SJSA1 (cell line): ENCODE measurements at regions not wholly inside any gene's neighbourhood (a gene's known extent, or its start where the extent isn't known, plus 50 kb on each side); places are given as distances from the start of the nearest gene placed in this dataset.

ENCODE experiments used
- DNase-seq, 2 experiments: peaks; one replicate each; pipeline ENCODE4 v3.0.0-alpha.2; 2015 to 2020; ENCODE audit warnings: low spot score in 2 of 2, low read depth in 1 of 2
- H3K27ac ChIP-seq: fragments of 250-450 bp; sonication (Bioruptor Pico); 2 replicates; pipeline ENCODE4 v1.5.1; 2020; ENCODE audit warnings: mild to moderate bottlenecking, moderate library complexity
- H3K27me3 ChIP-seq: fragments of 250-450 bp; sonication (Bioruptor Pico); replicated peaks from 2 replicates; pipeline ENCODE4 v1.5.1; 2020; ENCODE audit warnings: mild to moderate bottlenecking, moderate library complexity
- H3K36me3 ChIP-seq: fragments of 250-450 bp; sonication (Bioruptor Pico); 2 replicates; pipeline ENCODE4 v1.5.1; 2020; ENCODE audit warnings: mild to moderate bottlenecking
- H3K4me1 ChIP-seq: fragments of 250-450 bp; sonication (Bioruptor Pico); replicated peaks from 2 replicates; pipeline ENCODE4 v1.6.1; 2021; ENCODE audit warnings: mild to moderate bottlenecking
- H3K4me3 ChIP-seq: fragments of 250-450 bp; sonication (Bioruptor Pico); 2 replicates; pipeline ENCODE4 v1.5.1; 2020; ENCODE audit warnings: mild to moderate bottlenecking
- H3K9me3 ChIP-seq: fragments of 250-450 bp; sonication (Bioruptor Pico); replicated peaks from 2 replicates; pipeline ENCODE4 v1.5.1; 2020; ENCODE audit warnings: mild to moderate bottlenecking

- Histone ChIP-seq H3K27ac (no peak overlapping the region), H3K27me3 (no peaks in the 10 kb centered on the region), H3K9me3 (no peaks in the 10 kb centered on the region), H3K4me3 (no peak overlapping the region), H3K4me1 (peaks cover 60% of the 10 kb centered on the region), H3K36me3 (no peaks in the 10 kb centered on the region)
- no peak for DNase-seq
Measured at GRCh38 chr11:27203077-27203647, 159.9 kb downstream of the CCDC34 start.

DNA sequence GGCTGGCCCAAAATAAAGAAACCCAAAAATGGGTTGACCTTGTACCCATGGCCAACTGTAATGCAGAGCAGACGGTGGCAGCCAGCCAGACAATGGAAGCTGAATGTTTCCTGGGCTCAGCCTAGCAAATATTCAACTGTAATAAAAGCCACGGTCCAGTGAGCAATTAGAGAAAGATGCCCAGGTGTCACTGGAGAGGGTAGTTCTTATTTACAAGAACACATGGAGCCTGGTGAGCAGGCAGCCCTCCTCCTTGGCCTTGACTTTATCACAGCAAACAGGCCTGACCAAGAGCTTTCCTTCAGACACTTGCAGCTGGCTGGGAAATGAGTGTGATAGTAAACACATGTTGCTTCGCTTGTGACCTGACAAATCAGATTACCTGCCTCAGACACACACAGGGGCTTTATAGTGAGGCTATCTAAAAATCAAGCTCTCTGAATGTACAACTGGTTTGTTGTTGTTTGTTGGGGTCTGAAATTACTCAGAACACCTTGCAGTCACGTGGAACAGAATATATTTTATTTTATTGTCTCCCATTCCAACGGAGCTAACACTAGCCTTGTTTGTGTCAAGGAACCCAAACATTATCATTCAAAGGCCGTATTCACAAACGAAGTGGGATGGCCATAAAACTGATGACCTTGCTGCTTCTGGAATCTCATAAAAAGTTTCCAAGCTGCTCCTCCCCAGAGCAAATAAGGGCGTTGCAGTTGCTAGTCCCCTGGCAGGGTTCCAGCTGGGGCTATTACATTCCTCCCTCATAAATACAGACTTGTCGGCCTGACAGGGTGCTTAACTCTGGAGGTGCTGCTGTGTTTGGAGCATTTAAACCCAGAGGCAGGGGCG, 161.1 kb downstream of the BBOX1 start:
- Histone ChIP-seq H3K4me1 (peaks cover 45% of the 10 kb centered on the region), H3K27ac (peak overlapping the region; percentile 62), H3K36me3 (no peaks in the 10 kb centered on the region), H3K9me3 (no peaks in the 10 kb centered on the region), H3K4me3 (no peak overlapping the region), H3K27me3 (no peaks in the 10 kb centered on the region)
- peak; percentile 80 to 93 for DNase-seq

DNA sequence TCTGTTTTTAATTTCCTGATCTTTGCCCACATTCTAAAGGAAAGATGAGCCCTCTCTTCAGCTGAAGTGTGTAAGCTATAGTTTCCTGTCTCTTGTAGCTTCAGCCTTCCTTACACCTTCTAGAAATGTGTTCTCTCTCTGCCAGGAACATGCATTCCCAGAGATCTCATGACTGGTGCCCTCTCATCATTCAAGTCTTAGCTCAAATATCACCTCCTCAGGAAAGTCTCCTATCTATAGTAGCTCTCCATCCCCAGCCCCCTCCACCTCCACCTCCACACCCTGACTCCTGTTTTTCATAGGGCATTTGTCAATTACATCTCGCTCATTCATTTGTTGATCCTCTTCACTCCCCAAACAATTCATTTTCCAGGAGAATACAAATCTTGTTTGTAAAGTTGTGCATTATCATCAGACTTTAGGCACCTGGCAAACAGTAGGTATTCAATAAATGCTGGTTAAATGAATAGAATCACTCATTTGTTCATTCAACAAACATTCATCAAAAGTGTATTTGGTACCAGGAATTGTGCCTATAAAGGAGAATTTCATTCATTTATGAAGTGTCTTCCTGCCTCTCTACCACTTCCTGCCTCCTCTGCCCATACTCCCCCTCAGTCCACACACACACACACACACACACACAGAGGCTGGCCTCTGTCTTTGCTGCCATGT, 160.3 kb downstream of the BBOX1 start:
- Histone ChIP-seq H3K36me3 (no peaks in the 10 kb centered on the region), H3K4me3 (no peak overlapping the region), H3K27me3 (no peaks in the 10 kb centered on the region), H3K4me1 (peaks cover 37% of the 10 kb centered on the region), H3K9me3 (no peaks in the 10 kb centered on the region), H3K27ac (no peak overlapping the region)
- DNase-seq: no peak

GRCh38 chr11:27196203-27196897, 155.7 kb downstream of the BBOX1 start:
- H3K4me1 ChIP-seq: peaks cover 6% of the 10 kb centered on the region
- no peaks in the 10 kb centered on the region for H3K36me3 ChIP-seq
- DNase-seq: no peak
- H3K9me3 ChIP-seq: no peaks in the 10 kb centered on the region
- no peaks in the 10 kb centered on the region for H3K27me3 ChIP-seq
- no peak overlapping the region for H3K27ac ChIP-seq
- no peak overlapping the region for H3K4me3 ChIP-seq

GRCh38 chr11:27195837-27196202, 155.2 kb downstream of the BBOX1 start:
- Histone ChIP-seq H3K27ac (no peak overlapping the region), H3K4me3 (no peak overlapping the region), H3K9me3 (no peaks in the 10 kb centered on the region), H3K27me3 (no peaks in the 10 kb centered on the region), H3K4me1 (peaks cover under 1% of the 10 kb centered on the region), H3K36me3 (no peaks in the 10 kb centered on the region)
- DNase-seq: no peak

GRCh38 chr11:27194976-27195375, 154.4 kb downstream of the BBOX1 start:
- no peaks in the 10 kb centered on the region; the same call in 1 of the 2 replicates for H3K4me1 ChIP-seq
- H3K9me3 ChIP-seq: no peaks in the 10 kb centered on the region
- DNase-seq: no peak
- no peak overlapping the region for H3K27ac ChIP-seq
- no peaks in the 10 kb centered on the region for H3K36me3 ChIP-seq
- no peaks in the 10 kb centered on the region for H3K27me3 ChIP-seq
- no peak overlapping the region for H3K4me3 ChIP-seq

DNA sequence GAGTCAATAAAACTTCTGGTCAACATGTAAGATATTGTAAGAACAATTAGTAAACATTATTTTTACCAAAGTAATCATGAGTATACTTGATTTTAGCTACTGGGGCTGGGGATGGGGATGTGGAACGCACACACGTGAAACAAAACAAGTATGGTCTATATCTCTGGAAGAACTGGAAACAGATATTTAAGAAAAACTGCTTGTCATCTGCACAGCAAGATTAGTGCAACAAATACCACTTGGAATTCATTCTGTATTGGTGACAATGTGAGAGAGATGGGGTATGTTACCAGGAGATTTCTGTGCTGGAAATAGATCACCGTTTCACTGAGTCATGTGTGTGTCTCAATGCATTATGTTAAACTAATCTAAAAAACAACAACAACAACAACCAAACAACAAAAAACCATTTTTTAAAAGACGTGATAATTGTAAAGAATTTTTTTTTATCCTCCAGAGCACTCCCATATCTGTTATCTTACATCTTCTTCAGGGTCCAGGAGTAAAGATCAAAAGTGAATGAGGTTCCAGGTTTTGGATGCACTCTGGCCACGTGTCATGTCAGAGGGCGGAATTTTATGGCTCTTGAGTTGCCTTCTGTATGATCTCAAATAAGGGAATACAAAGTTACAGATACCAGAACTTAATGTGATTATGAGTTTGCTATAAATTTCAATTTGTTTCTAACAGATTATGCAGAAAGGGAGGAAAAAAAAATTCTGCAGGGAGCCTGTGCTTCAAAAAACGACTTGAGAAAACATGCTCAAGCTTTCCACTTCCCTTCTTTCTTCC, 153.0 kb downstream of the BBOX1 start:
- H3K27me3 ChIP-seq: no peaks in the 10 kb centered on the region
- H3K4me1 ChIP-seq: no peaks in the 10 kb centered on the region; the same call in 1 of the 2 replicates
- H3K9me3 ChIP-seq: no peaks in the 10 kb centered on the region
- no peak for DNase-seq
- no peak overlapping the region for H3K27ac ChIP-seq
- no peak overlapping the region for H3K4me3 ChIP-seq
- H3K36me3 ChIP-seq: no peaks in the 10 kb centered on the region

GRCh38 chr11:27192184-27192583, 151.6 kb downstream of the BBOX1 start:
- Histone ChIP-seq H3K9me3 (no peaks in the 10 kb centered on the region), H3K27ac (no peak overlapping the region), H3K27me3 (no peaks in the 10 kb centered on the region), H3K36me3 (no peaks in the 10 kb centered on the region), H3K4me1 (no peaks in the 10 kb centered on the region; the same call in 1 of the 2 replicates), H3K4me3 (no peak overlapping the region)
- DNase-seq: no peak

- Histone ChIP-seq H3K27me3 (no peaks in the 10 kb centered on the region), H3K4me3 (no peak overlapping the region), H3K27ac (no peak overlapping the region), H3K4me1 (peaks cover 5% of the 10 kb centered on the region), H3K36me3 (no peaks in the 10 kb centered on the region), H3K9me3 (no peaks in the 10 kb centered on the region)
- no peak for DNase-seq
Measured at GRCh38 chr11:27191639-27192038, 151.0 kb downstream of the BBOX1 start.

- H3K4me1 ChIP-seq: peaks cover 18% of the 10 kb centered on the region
- no peak for DNase-seq
- no peak overlapping the region for H3K27ac ChIP-seq
- H3K27me3 ChIP-seq: no peaks in the 10 kb centered on the region
- no peak overlapping the region for H3K4me3 ChIP-seq
- no peaks in the 10 kb centered on the region for H3K9me3 ChIP-seq
- H3K36me3 ChIP-seq: no peaks in the 10 kb centered on the region
Measured at GRCh38 chr11:27188696-27189095, 148.1 kb downstream of the BBOX1 start.

GRCh38 chr11:27187848-27188621, 147.4 kb downstream of the BBOX1 start:
- Histone ChIP-seq H3K27me3 (no peaks in the 10 kb centered on the region), H3K4me1 (peaks cover 18% of the 10 kb centered on the region)
- no peak for DNase-seq

DNA sequence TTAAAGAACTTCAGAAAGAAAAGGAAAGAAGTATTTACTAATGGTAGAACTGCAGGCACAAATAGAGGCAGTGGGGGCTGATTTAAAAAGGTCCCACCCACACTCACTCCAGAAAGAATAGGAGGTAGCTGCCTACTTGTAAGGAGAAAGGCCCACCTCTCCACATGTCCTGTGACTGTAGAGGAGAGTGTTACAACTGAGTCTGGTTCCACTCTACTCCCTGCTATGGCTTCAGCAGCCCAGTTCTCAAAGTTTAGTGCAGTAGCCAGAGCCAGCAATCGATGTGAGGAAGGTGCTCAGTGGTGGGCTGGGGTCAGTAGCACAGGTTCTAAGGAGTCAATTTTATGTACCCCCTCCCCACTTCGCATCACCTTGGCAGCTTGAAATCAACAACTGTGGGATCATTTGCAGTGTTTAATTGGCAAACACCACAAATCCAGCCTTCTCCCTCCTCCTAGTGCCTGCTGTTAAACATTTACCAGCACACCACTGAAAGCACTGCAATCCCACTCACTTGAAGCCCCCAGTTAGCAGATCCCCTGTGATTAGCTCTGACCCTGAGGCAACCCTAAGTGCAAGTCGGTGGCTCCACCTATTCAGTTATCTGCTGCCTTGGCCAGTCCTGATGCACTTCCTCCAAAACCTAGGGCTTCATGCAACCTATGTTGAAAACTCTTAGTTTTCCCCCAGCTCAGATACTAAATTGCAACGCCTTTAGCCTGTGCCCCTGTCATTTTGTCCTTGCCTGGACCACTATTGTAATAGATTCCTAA, 146.6 kb downstream of the BBOX1 start:
- no peak for DNase-seq

More at GRCh38 chr11:27187848-27188621, 147.4 kb downstream of the BBOX1 start:
- no peaks in the 10 kb centered on the region for H3K9me3 ChIP-seq
- no peak overlapping the region for H3K27ac ChIP-seq
- no peaks in the 10 kb centered on the region for H3K36me3 ChIP-seq
- H3K4me3 ChIP-seq: no peak overlapping the region

More for the DNA sequence above, 146.6 kb downstream of the BBOX1 start:
- H3K27ac ChIP-seq: no peak overlapping the region
- H3K4me1 ChIP-seq: peaks cover 18% of the 10 kb centered on the region
- no peaks in the 10 kb centered on the region for H3K9me3 ChIP-seq
- H3K36me3 ChIP-seq: no peaks in the 10 kb centered on the region
- H3K4me3 ChIP-seq: no peak overlapping the region
- no peaks in the 10 kb centered on the region for H3K27me3 ChIP-seq
